Fibroblast of villous mesenchyme (primary cell): ENCODE measurements at regions not wholly inside any gene's neighbourhood (a gene's known extent, or its start where the extent isn't known, plus 50 kb on each side); places are given as distances from the start of the nearest gene placed in this dataset.

Source experiments
- DNase-seq: peaks from one replicate; pipeline ENCODE4 v3.0.0-alpha.2; 2010; ENCODE audit warnings: low read depth
- H3K4me3 ChIP-seq: 2 replicates; pipeline ENCODE4 v1.5.1; 2011; ENCODE audit warnings: low read depth, mild to moderate bottlenecking, low read length
- TF ChIP-seq, protein P1 (sequence below): IDR thresholded peaks from 2 replicates; pipeline ENCODE4 v1.5.1; 2012; ENCODE audit warnings: low read depth, mild to moderate bottlenecking, low read length; ENCODE audit not compliant: insufficient read depth

GRCh38 chr1:99176753-99177152, 87.5 kb upstream of the PLPPR4 start:
- DNase-seq, result no peak
- TF ChIP-seq, protein P1, sequence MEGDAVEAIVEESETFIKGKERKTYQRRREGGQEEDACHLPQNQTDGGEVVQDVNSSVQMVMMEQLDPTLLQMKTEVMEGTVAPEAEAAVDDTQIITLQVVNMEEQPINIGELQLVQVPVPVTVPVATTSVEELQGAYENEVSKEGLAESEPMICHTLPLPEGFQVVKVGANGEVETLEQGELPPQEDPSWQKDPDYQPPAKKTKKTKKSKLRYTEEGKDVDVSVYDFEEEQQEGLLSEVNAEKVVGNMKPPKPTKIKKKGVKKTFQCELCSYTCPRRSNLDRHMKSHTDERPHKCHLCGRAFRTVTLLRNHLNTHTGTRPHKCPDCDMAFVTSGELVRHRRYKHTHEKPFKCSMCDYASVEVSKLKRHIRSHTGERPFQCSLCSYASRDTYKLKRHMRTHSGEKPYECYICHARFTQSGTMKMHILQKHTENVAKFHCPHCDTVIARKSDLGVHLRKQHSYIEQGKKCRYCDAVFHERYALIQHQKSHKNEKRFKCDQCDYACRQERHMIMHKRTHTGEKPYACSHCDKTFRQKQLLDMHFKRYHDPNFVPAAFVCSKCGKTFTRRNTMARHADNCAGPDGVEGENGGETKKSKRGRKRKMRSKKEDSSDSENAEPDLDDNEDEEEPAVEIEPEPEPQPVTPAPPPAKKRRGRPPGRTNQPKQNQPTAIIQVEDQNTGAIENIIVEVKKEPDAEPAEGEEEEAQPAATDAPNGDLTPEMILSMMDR, result no peak
- no peak overlapping the region for H3K4me3 ChIP-seq

GRCh38 chr1:99177465-99177864, 86.8 kb upstream of the PLPPR4 start:
- no peak for DNase-seq
- TF ChIP-seq, protein P1, result no peak
- H3K4me3 ChIP-seq, result no peak overlapping the region

GRCh38 chr1:99180343-99180808, 83.9 kb upstream of the PLPPR4 start:
- DNase-seq, result peak; percentile 76
- TF ChIP-seq, protein P1, result peak; percentile 74
- no peak overlapping the region for H3K4me3 ChIP-seq

DNA sequence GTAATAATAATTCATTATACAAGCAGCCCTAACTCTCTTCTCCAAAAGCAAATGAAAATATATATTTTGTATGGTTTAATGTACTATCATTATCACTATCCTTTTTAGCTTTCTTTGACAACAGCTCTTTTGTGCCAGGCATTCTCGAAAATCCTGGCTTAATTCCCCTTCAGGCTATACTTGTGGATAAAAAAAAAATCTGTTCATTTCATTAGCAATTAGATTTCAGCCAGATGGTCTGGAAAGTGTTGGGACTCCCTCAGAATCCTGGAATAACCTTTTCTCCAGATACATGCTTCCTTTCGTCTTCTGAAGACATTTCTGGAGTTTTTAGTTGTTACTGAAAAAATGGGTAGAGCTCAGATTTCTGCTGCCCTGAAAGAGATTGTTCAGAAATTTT, 83.4 kb upstream of the PLPPR4 start:
- DNase-seq, result no peak
- TF ChIP-seq, protein P1, result no peak
- H3K4me3 ChIP-seq, result no peak overlapping the region

- no peak for DNase-seq
- TF ChIP-seq, protein P1, result no peak
- no peak overlapping the region for H3K4me3 ChIP-seq
Observed at GRCh38 chr1:99181892-99182291, 82.4 kb upstream of the PLPPR4 start.

GRCh38 chr1:99185196-99185595, 79.1 kb upstream of the PLPPR4 start:
- TF ChIP-seq, protein P1, result no peak
- H3K4me3 ChIP-seq, result no peak overlapping the region
- no peak for DNase-seq

DNA sequence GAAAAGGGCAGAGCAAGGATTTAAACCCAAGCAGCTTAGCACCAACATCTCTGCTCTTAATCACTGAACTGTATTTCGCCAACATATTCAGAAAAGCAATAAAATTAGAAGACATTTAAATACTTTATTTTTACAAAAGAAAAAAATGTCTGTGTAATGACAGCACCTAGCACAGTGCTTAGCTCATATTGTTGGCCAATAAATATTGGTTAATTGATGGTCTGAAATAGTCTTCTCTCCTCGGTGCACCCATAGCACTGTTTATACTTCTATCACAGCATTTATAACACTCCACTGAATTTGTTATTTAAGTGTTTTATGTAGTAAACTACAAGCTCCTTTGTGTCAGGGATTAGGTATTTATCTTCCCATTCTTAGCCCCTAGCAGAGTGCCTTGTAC, 70.9 kb upstream of the PLPPR4 start:
- DNase-seq, result no peak
- TF ChIP-seq, protein P1, result no peak
- H3K4me3 ChIP-seq, result no peak overlapping the region
